Spleen (tissue), 11 donors: ENCODE measurements at regions not wholly inside any gene's neighbourhood (a gene's known extent, or its start where the extent isn't known, plus 50 kb on each side); places are given as distances from the start of the nearest gene placed in this dataset.

Experiments
- DNase-seq: peaks from one replicate; pipeline ENCODE4 v3.0.0-alpha.2; 2020
- H3K27ac ChIP-seq, 8 donors: fragments of 200-600 bp; sonication (generic) in 7 of 8; 1 replicate in 4 of 8; 2 replicates in 4 of 8; pipeline versions ENCODE4 v1.5.0 to v1.8.0; 2016 to 2021; ENCODE audit warnings: inconsistent platforms in 4 of 8, mild to moderate bottlenecking in 4 of 8, moderate library complexity in 1 of 8
- H3K27me3 ChIP-seq, 7 donors: fragments of 200-600 bp; sonication (generic) in 6 of 7; replicated peaks in 1 of 7; 1 replicate in 4 of 7; 2 replicates in 3 of 7; pipeline versions ENCODE4 v1.5.0 to v1.8.0; 2016 to 2021; ENCODE audit warnings: inconsistent platforms in 3 of 7, mild to moderate bottlenecking in 1 of 7
- H3K36me3 ChIP-seq, 6 donors: fragments of 200-600 bp; sonication (generic) in 5 of 6; 1 replicate in 4 of 6; 2 replicates in 2 of 6; pipeline versions ENCODE4 v1.5.0 to v1.8.0; 2016 to 2021; ENCODE audit warnings: inconsistent platforms in 2 of 6
- H3K4me1 ChIP-seq, 6 donors: fragments of 200-600 bp; sonication (generic) in 5 of 6; 1 replicate in 3 of 6; 2 replicates in 3 of 6; pipeline versions ENCODE4 v1.5.0 to v1.8.0; 2016 to 2021; ENCODE audit warnings: inconsistent platforms in 3 of 6
- H3K4me3 ChIP-seq, 8 donors: fragments of 200-600 bp; sonication (generic) in 7 of 8; 1 replicate in 4 of 8; 2 replicates in 4 of 8; pipeline versions ENCODE4 v1.5.0 to v1.8.0; 2016 to 2021; ENCODE audit warnings: inconsistent platforms in 4 of 8, mild to moderate bottlenecking in 4 of 8, moderate library complexity in 2 of 8
- H3K9me3 ChIP-seq, 8 donors: fragments of 200-600 bp; sonication (generic) in 7 of 8; 1 replicate in 4 of 8; 2 replicates in 4 of 8; pipeline versions ENCODE4 v1.5.0 to v1.8.0; 2016 to 2021; ENCODE audit warnings: inconsistent platforms in 4 of 8
- POLR2A ChIP-seq, 3 donors: fragments of 450-650 bp; IDR thresholded peaks; one replicate each; pipeline ENCODE4 v1.5.1; 2017; ENCODE audit warnings: antibody characterized with exemption in 3 of 3, mild to moderate bottlenecking in 1 of 3
- POLR2AphosphoS5 ChIP-seq, 3 donors: sonication (generic); formaldehyde crosslinking; IDR thresholded peaks; one replicate each; pipeline ENCODE4 v1.5.1; 2017; ENCODE audit warnings: antibody characterized with exemption in 3 of 3
- WGBS, 5 donors: extraction: QIAGEN DNeasy Blood & Tissue Kit in 3 of 5; methylation state at CpG; one replicate each; pipeline versions ENCODE4 v1.1.5 to v1.1.7; 2013 to 2018; 5-methylcytosine and 5-hydroxymethylcytosine counted together
- intact Hi-C: fragments of 100-400 bp; cut with DNase I; formaldehyde crosslinking; loops from one replicate; pipeline ENCODE4 v1.15.0; 2023; ENCODE audit warnings: low total_unique reads
- TF ChIP-seq, protein P1 (sequence below), 11 experiments: fragments of 200-600 bp in 7 of 11; fragments of 450-650 bp in 4 of 11; sonication (generic) in 4 of 11; IDR thresholded peaks in 8 of 11; conservative IDR thresholded peaks in 3 of 11; 1 replicate in 7 of 11; 2 replicates in 4 of 11; pipeline versions ENCODE4 v1.4.0 to v1.8.0; 2016 to 2021; ENCODE audit warnings: antibody characterized with exemption in 11 of 11, inconsistent platforms in 4 of 11, mild to moderate bottlenecking in 1 of 11
- donor health status: healthy with polysubstance abuse.
- donor health status: DM: no; HTN: no; CAD: no; lungs with moderate emphysema.
- donor health status: DM: no; HTN: no; CAD: no.
- donor health status: Bipolar disorder and iron deficiency.
- donor health status: healthy.
- donor health status: DM: no; HTN: no; CAD: no.
- donor health status: DM: yes; HTN: yes; CAD: no.

DNA sequence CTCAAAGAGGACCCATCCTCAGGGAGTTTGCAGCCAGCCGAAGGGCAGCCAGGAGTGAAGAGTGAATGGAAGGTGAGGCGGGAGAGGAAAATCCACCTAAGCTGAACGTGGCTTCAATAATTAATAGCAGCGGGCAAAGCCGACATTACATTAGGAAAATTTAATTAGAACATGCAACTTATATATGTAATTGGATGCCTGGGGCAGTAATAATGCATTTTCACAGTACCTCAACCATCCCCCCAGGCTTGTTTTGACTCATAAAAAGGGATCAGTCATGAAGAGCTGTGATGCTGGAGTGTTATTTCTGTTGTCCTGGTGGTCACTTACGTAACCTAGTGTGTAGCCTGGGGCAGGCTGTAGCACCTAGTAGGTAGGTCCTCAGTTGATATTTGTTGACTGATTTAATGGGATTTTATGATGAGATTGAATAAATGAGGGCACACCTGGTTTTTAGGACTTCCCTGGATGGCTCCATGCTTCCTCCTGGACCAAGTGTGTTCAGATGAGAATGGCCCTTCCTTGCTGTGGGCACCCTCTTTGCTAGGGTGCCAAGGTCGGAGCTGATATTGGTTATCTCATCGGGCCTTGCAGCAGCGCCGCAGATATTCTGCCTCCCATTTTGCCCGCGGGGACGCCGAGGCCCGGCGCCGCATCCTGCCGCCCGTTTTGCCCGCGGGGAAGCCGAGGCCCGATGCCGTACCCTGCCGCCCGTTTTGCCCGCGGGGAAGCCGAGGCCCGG is 128.8 kb downstream of the CDH26 start:
- DNase-seq, result no peak
- peaks cover 0 to under 1% (median 0%) of the 10 kb centered on the region in 8 donors for H3K9me3 ChIP-seq
- intact Hi-C loops, result no loop called here
- H3K4me1 ChIP-seq, result peaks cover 0 to 13% (median 2%) of the 10 kb centered on the region in 6 donors
- H3K36me3 ChIP-seq, result no peaks in the 10 kb centered on the region
- TF ChIP-seq POLR2AphosphoS5 (IDR thresholded peaks at IDR 0.05) (no peak), POLR2A (IDR thresholded peaks at IDR 0.05) (no peak)
- TF ChIP-seq, protein P1, sequence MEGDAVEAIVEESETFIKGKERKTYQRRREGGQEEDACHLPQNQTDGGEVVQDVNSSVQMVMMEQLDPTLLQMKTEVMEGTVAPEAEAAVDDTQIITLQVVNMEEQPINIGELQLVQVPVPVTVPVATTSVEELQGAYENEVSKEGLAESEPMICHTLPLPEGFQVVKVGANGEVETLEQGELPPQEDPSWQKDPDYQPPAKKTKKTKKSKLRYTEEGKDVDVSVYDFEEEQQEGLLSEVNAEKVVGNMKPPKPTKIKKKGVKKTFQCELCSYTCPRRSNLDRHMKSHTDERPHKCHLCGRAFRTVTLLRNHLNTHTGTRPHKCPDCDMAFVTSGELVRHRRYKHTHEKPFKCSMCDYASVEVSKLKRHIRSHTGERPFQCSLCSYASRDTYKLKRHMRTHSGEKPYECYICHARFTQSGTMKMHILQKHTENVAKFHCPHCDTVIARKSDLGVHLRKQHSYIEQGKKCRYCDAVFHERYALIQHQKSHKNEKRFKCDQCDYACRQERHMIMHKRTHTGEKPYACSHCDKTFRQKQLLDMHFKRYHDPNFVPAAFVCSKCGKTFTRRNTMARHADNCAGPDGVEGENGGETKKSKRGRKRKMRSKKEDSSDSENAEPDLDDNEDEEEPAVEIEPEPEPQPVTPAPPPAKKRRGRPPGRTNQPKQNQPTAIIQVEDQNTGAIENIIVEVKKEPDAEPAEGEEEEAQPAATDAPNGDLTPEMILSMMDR (IDR thresholded peaks at IDR 0.05 in 8 of 11, conservative IDR thresholded peaks at IDR 0.05 in 3 of 11), result no peak
- H3K27ac ChIP-seq, result no peak overlapping the region
- peaks cover 0 to 46% (median 22%) of the 10 kb centered on the region in 7 donors for H3K27me3 ChIP-seq
- 27 to 84% (median 33%) methylated on average over 6 to 30 of the region's 30 CpGs for WGBS, 5 donors
- peak overlapping the region in 6 of 8 donors; percentile 3 to 30 (median 16) for H3K4me3 ChIP-seq

GRCh38 chr20:60087563-60088105 is 129.4 kb downstream of the CDH26 start:
- Histone ChIP-seq H3K36me3 (no peaks in the 10 kb centered on the region), H3K4me1 (peaks cover 0 to 13% (median 2%) of the 10 kb centered on the region in 6 donors), H3K4me3 (peak overlapping the region in 6 of 8 donors; percentile 3 to 30 (median 16)), H3K27me3 (peaks cover 0 to 46% (median 22%) of the 10 kb centered on the region in 7 donors), H3K27ac (no peak overlapping the region), H3K9me3 (peaks cover 0 to 7% (median 0%) of the 10 kb centered on the region in 8 donors)
- WGBS, 5 donors, result 3 to 58% (median 8%) methylated on average over 14 to 60 of the region's 60 CpGs
- intact Hi-C loops, result no loop called here
- TF ChIP-seq POLR2A (IDR thresholded peaks at IDR 0.05), result no peak
- no peak for TF ChIP-seq POLR2AphosphoS5 (IDR thresholded peaks at IDR 0.05)
- TF ChIP-seq, protein P1 (IDR thresholded peaks at IDR 0.05 in 8 of 11, conservative IDR thresholded peaks at IDR 0.05 in 3 of 11), result no peak
- DNase-seq, result no peak

- intact Hi-C loops, result no loop called here
- DNase-seq, result no peak
- 79 to 97% (median 93%) methylated on average over 5 to 10 of the region's 10 CpGs for WGBS, 5 donors
These were observed 130.0 kb downstream of the CDH26 start for GRCh38 chr20:60088236-60088635.

More at GRCh38 chr20:60088236-60088635, 130.0 kb downstream of the CDH26 start:
- Histone ChIP-seq H3K4me1 (peaks cover 0 to 13% (median 2%) of the 10 kb centered on the region in 6 donors), H3K4me3 (no peak overlapping the region), H3K36me3 (no peaks in the 10 kb centered on the region), H3K9me3 (peaks cover 0 to 13% (median 2%) of the 10 kb centered on the region in 8 donors), H3K27me3 (peaks cover 0 to 46% (median 22%) of the 10 kb centered on the region in 7 donors), H3K27ac (no peak overlapping the region)
- no peak for TF ChIP-seq POLR2A (IDR thresholded peaks at IDR 0.05)
- TF ChIP-seq, protein P1 (IDR thresholded peaks at IDR 0.05 in 8 of 11, conservative IDR thresholded peaks at IDR 0.05 in 3 of 11), result no peak
- TF ChIP-seq POLR2AphosphoS5 (IDR thresholded peaks at IDR 0.05), result no peak
